Activated T-cell treated with anti-CD3 and anti-CD28 coated beads for 4 hours (primary cell): ENCODE measurements at regions not wholly inside any gene's neighbourhood (a gene's known extent, or its start where the extent isn't known, plus 50 kb on each side); places are given as distances from the start of the nearest gene placed in this dataset.

ENCODE experiments used
- DNase-seq: peaks from one replicate; pipeline ENCODE4 v3.0.0-alpha.2; 2020

DNA sequence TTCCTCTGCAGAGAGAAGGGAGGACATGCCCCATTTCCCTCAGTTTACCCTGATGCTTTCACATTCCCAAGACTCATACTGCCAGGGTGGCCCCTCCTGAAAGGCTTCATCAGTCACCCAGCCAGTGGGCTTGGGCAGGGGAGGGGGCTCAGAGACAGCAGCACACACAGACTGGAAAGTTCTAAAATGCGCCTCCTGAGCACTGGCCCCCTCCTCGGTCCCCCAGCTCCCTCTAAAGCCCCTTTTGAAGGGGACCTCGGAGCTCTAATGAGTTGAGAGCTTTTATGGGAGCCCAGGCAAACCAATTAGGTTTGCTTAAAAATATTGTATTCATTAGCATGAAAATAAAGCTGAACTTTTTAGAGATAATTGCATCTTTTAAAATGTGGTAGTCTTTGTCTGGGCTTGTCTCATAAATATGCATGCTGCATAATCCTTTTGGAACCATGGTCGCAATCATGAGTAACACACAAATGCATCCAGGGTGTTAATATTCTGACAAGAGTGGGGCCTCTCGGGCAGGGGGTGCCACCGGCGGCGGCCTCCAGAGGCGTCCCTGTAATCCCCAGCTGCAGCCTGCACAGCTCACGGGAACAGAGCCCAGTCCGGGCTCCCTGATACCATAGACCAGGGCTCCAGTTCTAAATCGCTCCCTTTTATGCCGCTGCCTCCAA is 78.5 kb downstream of the RPLP1 start:
- no peak for DNase-seq

DNA sequence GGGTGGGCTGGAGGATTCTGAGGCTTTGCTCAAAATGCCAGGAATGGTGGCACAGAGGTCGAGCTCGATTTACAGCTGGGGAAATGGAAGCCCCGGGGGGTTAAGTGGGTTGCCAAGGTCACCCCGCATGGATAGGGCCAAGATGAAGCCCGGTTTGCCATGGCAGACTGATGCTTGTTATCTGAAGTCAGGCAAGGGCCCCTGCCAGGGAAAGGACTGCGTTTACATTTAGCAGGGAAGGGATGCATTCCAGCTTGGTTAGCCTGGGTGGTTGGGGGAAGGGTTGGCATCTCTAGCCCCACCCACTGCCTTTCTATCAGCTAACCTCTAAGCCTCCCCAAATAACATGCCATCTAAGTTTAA is 79.0 kb downstream of the RPLP1 start:
- no peak for DNase-seq

DNA sequence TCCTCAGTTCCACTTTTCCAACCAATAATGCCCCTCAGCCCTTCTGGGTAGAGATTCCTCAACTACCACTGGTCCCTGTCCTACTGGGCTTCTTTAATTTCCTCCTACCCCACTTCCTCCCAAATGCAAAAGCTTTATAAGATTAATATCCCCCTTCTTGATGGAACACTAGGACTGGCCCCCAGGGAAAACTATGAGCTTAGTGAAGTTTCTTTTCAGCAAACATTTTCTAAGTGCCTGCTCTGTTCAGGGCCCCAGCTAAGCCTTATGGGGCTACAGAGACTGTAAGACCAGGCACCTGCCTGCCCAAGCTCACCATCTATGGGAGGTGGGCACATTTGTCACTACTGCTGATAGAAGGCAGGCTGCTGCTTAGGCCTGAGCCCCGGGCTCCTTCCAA is 79.4 kb downstream of the RPLP1 start:
- DNase-seq: no peak

DNA sequence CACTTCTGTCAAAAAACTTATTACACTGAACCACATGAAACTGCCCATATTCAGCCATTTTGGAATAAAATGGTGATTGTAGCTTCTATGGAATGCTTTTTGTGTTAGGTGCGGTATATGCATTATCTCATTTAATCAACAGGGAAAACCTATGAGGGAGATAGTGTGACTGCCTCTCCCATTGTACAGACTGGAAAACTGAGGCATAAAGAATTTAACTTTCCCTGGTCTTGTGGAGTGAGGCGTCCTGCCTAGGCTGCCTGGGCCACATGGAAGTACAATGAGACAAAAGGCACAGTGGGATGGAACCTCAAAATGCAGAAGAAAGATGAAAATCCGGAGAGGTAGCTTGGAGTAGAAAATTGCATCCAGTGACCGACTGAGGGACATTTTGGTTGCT is 80.2 kb downstream of the RPLP1 start:
- DNase-seq: no peak

DNA sequence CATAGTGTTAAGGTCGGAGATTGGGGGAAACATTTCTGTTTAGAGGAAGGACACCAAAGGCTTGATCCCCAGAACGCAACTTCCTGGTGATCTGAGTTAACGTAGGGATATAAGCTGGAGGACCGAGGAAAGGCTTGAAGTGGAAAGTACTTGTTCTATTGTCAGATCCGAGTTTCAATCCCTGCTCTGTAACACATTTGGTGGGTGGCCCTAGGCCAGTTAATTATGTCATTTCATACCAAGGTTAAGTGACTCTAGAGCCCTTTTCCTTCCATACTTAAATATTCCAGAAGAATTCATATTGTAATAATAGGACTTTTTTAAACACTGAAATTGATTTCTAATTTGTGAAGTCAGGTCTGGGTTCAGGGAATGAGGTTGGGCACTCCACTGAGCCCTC is 80.9 kb downstream of the RPLP1 start:
- no peak for DNase-seq

DNA sequence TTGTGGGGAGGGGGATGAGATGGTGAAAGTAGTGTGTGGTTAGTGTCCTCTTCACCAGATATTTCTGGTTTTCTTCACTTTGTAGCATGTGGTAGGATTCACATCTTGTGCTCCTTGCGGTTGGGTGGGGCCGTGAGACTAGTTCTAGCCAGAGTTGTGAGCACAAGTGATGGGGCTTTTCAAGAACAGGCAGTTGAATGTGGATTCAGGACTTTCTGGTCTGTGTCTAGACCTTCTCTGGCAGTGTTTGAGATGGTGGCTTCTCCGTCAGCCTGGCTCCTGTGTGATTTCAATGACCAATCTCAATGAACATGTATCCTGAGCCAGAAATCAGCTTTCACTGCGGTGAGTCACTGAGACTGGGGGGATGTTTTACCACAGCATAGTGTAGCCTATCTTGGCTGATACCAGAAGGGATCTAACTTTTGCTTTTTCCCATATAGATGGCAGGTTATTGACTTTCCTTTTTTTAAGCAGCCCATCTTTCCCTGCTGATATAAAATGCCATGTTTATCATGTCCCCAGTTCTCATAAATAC is 82.6 kb downstream of the RPLP1 start:
- no peak for DNase-seq

DNA sequence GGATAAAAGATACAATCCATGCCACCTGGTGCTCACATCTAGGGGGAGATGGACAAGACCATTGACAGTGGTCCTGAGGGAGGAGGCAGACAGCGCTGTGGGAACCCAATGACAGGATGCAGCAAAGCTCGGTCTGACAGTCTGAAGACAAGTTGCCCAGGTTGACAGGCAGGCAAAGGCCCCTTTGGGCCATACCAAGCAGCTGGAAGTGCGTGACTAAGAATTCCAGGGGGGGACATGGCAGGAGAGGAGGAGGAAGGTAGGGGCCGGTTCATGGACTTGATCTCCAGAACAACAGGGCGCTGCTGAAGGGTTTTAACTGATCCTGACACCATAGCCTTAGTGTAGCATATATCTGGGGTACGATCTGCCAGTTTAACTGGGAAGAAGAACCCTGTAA is 83.4 kb downstream of the RPLP1 start:
- no peak for DNase-seq

DNA sequence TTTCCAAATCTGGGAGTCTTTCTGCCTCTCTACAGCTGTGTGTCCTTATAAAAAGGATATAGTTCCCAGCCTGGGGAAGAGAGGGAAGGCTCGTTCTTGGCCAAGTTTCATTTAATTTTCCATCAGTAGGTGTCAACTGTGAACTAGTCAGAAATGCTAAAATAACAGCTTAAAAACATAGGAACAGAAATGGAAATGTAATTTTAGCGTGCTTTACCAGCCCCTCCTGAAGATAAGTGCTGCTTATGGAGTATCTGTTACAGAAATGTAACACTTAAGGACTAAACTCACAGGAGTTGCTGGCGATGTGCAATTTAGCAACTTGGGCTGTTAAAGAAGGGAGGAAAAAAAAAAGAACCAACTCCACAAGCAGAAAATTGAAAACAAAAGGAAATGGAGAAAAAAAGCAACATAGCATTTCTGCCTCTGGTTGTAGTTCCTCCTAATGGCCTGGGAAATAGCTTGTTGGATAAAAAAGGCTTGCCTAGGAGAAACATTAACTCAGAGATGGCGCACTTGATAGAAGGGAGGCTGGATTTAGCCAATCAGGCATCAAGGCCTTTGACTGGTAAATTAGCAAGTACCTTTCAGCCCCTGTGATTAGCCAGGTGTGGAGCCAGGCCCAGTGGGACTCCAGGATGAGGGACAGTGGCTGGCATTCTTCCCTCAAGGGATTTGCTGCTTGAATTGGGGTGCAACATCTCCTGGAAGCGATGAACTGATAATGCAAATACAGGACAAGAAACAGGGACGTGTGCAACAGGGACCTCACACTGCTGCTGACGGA is 84.3 kb downstream of the RPLP1 start:
- DNase-seq: no peak

DNA sequence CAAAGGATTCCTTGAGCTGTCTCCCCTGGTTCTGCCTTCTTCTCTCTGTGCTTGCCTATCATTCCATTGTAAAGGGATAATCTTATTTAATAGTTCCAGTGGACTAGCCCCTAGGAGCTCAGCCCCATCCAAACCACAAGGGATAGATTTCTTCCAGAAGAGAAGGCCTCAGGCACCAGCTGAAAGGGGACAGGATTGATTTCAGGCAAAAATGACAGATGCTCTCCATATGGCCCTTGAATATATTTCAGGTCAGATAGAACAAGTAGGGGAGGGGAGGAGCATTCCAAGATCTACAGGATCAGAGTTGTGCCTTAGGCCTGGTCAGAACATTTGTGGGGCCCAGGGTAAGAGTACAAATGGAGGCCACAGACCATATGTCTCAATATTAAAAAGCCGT is 85.3 kb downstream of the RPLP1 start:
- no peak for DNase-seq

DNA sequence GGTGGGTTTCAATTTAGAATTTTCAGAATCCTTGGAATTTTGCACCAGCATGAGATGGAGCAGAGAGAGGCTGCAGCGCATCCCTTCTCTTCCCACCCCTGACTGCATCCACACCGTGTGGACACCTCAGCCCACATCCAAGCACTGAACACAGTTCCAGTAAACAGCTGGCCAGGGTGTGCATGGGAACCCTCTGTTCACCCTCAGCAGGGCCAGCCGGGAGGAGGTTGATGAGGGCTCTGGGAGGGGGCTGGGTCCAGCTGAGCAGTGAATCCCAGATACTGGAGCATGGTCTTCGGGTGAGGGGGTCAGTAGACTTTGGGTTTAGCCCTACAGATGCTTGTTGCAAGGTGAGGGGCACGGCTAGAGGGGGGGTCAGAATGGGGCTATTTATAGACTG is 85.8 kb downstream of the RPLP1 start:
- DNase-seq: no peak

DNA sequence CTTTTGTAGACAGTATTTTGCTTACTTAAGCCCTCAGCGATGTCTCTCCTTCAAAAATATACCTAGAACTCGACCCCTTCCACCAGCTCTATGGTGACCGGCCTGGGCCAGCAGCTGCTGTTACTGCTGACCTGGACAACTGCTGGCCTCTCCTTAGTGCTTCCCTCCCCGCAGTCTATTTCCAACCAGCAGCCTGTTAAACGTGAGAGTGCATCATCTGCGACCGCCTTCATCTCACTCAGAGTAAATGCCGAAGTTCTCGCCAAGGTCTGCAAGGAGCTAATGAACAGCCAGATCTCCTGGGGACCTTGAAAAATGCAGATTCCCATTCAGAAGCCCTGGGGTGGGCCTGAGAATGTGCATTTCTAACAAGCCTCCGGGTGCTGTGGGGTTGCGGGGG is 86.7 kb downstream of the RPLP1 start:
- no peak for DNase-seq

DNA sequence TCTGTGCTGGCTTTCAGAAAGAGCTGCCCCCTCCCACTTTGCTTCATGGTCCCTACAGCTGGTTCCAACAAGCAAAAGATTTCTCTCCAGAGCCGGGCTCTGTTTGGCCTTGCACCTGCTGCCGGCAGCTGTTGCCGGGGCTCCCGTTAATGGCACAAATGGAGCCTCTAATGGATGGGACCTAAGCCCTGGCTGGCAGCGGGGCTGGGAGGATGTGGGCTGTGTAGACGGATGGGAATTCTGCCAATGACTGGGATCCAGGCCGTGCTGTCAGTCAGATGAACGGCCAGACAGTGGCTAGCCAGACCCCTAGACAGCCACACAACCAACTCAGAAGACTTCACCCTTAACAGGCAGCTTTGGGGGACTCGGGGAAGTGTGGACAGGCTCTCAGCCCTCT is 88.0 kb downstream of the RPLP1 start:
- DNase-seq: no peak

DNA sequence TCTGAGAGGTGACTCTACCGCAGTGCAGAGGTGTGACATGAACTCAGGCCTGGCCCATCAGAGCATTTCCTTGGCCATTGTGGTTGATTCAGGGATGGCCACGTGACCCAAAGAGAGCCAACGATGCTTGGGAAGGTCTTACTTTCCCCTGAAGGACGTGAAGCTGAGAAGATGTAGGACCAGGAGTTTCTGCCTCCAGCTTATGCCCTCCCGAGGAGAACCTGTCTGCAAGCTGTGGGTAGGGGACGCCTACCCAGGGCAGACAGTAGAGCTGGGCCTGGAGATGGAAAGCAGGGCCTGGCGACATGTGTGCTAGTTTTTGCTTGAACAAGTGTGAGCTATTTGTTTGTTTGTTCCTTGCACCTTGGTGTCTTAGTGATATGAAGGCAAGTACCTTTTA is 89.4 kb downstream of the RPLP1 start:
- DNase-seq: no peak

DNA sequence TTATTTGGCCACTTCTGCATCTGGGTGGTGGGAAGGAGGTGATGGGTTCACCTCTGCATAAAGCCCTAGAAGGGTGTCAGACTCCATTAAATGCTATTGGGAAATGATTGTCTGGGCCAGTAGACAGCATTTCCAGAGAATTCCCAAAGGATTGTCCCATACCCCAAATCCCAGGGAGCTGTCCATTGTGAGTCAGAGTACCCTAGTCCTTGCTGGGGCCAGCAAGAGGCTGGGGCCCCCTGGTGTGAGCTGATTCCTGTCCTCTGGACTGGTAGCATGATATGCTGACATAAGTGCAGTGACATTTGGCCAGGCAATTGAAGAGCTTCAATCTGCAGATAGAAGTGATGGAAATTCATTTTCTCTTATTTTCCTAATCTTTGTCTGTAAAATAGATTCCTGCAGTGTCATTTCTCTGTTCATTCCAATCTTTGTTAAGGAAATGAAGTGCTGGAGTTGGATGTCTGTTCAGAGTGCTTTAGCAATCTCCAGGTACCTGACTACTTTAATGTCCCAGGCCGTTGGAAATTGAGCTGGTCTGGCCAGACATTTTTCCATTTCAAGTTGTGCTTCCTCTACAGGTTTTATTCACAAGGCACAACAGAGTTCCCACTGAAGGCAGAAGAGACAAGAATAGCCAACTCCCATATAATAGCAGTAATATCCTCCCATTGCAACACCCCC is 91.2 kb downstream of the RPLP1 start:
- no peak for DNase-seq

DNA sequence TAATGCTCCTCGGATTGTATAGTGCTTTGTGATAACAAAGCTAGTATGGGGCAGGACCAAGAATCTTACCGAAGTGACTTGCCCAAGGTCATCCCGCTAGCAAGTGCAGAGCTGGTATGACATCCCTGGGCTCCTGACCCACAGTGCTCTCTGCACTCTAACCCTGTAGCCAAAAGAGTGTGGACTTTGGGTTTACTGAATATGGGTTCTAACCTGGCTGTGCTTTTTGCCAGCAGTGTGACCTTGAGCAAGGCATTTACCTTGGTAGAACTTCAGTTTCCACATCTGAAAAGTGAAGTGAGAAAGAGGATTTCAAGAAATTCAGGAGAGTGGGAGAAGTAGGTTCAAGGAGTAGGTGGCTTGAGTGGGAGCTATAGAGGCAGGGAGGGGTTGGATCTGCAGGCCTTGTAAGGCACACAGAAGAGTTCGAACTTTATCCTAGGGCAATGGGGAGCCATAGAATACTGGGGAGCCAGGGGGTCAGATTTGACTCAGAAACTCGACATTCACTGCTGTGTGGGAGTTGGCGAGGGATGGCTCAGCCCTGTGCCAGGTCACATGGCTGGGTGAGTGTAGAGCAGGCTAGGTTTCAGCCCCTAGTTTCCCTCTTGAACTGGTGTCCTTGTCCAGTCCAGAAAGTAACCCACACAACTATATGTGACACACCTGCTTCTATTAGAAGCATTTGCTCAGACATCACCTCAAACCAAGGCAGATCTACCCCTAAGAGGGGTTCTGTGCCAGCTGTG is 91.9 kb downstream of the RPLP1 start:
- no peak for DNase-seq

DNA sequence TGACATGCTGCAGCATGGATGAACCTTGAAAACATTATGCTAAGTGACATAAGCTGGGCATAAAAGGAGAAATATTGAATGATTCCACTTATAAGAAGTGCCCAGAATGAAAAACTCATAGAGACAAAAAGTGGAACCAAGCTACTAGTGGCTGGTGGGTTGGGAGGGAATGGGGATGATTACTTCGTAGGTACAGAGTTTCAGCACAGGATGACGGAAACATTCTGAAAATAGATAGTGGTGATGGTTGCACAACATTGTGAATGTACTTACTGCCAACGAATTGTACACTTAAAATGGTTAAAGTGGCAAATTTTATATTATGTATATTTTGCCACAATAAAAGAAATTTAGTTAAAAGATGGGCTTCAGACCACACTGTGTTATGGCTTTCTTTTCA is 93.6 kb downstream of the RPLP1 start:
- DNase-seq: no peak

DNA sequence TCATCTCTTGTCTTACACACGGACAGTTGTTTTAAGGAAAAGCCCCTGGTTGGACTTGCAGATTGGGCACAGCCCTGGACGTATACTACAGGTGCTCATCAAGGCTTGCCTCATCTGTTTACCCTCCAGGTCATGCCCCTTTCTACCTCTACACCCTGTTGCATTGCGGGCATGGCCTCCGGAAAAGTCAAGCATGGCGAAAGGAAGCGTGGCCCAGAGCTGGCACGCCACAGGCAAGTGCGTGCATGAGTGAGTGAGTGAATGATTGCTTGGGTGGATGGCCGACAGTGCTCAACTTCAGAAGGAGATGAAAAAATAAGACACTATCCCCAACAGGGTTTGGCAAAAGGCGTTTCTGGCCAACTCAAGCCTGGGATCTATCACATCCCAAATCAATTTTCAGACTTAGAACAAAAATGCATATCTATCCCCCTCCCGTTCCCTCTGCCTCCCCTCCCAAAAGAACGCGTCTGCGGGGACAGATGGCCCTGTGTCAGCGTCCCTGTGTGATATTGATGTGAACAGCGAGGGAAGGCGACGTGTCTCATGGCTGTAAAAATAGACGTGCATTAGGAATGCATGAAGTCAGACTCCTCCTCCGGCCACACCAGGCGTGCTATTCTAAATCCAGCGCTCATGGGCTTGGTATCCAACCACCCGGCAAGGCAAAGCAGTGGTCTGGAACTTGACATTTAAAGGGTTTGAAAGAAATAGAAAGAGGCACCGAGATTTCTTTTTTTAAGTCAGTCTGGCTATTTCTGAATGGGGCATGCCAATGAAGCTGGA is 96.0 kb downstream of the RPLP1 start:
- no peak for DNase-seq

DNA sequence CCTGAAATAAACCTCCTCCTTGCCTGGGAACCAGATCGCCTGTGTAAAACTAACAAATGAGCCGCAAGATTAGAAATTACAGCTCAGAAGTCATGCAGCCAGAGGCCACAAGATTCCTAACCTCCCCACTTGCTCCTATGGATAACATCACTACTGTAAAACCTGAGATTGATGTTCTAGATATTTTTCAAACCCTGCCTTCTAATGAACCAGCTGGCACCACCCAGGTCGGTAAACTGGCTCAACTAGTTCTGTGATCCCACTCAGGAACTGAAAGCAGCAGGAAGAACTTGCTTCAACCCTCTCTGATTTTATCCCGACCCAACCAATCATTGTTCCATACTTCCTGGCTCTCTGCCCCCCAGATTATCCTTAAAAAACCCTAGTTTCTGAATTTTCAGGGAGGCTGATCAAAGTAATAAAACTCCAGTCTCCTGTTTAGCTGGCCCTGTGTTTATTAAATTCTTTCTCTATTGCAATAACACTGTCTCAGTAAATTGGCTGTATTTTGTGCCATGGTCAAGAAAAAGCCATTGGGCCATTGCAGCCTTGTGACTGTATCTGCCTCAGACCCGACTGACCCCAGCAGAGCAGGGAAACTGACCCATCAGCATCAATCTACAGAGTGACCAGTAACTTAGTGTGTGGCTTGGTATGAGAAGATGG is 98.9 kb downstream of the RPLP1 start:
- DNase-seq: no peak

DNA sequence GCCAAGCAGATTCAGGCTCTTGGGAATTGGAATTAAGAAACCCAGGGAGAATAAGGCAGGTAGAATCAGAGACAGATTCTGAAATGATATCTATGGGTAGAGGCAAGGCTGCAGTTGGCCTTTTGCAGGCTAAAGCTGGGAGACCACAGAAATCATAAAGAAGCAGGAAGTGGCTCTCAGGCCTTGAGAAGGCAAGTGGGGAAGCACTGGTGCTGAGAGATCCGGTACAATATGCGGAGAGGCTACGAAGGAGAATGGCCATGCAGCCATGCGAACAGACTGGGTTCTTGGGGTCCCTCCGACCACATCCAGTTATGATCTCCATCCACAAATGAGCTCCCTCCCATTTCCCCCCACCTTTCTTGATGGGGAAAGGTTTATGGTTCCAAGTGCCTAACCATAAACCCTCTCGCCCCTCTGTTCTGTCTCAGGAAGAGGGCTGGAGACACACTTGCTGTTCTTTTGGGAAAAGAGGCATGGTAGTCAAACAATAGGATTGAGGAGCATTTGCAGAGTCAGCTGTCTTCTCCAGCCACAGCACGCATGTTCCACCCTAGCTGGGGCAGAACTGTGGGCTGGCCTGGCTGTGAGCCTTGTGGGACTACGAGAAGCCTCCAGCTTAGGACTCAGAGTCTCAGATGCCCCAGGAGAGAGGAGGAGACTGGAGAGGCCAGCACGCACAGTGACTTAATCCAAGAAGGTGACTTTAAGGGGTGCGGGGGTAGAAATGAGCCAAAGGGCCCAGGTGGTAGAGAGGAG is 99.6 kb downstream of the RPLP1 start:
- no peak for DNase-seq

DNA sequence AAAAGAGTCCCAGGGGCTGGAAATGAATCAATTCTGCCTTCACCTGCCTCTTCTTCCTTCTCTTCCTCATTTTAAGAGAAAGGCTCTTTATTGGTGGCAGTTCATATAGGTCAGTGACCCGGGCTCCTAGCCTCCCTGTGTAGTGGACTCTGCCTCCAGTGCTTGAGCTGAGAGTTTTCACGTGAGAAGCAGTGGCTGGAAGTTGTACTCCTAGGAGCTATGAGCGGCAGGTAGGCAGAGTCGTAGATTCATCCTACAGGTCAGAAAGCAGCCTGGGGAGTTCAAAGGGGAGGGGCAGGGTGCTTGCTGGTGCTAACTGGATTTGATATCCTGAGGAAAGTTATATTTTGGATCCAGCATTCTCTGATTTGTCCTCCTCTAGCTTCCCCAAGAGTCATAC is 101.1 kb downstream of the RPLP1 start:
- DNase-seq: no peak
